ENCODE measurements at regions not wholly inside any gene's neighbourhood (a gene's known extent, or its start where the extent isn't known, plus 50 kb on each side); places are given as distances from the start of the nearest gene placed in this dataset.

GRCh38 chr3:46090161-46090591 lies 62.9 kb upstream of the XCR1 start:
- DNase-seq (ENCODE audit: low spot score) = peak; percentile 15

DNA sequence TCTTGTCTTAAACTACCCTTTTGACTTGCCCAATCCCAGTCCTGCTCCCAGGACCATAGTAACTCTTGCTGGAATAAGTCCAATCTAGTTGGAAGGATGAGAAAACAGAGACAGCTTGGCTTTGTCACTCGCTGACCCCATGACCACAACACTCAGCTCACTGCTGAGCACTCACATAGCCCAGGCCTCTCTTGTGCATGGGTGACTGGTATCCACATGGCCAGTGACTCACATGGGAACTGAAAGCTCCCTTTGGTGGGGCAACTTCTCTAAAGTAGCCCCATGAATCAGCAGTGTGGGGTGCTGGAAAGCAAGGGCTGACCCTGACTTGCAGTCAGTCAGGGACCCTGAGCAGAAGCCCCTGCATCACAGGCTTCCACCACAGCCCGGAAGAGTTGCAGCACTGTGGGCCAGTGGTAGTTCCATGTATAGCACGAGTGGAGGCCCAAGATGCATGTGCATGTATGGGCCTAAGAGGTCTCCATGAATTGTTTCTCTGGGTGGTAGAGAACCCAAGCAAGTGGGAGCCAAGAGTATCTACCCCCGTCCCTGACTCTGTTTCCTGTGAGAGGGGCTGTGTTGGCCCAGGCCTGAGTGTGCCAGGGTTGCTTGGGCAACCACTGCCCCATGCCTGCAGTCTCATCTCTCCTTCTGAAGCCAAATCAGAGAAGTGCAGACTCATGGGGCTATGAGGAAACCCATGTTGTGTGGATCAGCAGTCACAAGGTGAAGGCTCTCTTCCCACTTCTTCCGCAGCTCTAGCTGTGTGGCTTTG lies 62.1 kb upstream of the XCR1 start:
- peak; percentile 90 for DNase-seq (ENCODE audit: low spot score)

GRCh38 chr3:46087871-46088270 lies 60.6 kb upstream of the XCR1 start:
- DNase-seq (ENCODE audit: low spot score) = peak; percentile 36

GRCh38 chr3:46086986-46087385 lies 59.7 kb upstream of the XCR1 start:
- DNase-seq (ENCODE audit: low spot score) = no peak

DNA sequence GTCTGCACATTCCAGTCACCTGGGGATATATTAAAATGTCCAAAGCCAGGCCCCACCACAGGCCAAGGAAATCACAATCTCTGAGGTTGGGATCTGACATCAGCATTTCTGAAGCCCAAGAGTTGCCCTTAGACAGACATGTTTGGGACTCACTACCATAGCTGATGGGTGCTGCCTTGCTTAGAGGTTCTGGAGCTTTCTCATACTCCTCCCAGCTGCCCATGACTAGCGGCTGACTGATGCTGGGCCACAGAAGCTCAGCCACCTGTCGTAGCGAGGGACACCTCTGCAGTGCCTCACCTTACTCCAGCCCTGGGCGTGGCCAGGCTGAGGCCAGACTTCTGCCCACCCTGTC lies 58.8 kb upstream of the XCR1 start:
- no peak for DNase-seq (ENCODE audit: low spot score)

- DNase-seq (ENCODE audit: low spot score) = no peak
Measured at GRCh38 chr3:46085421-46086082, 58.3 kb upstream of the XCR1 start.

DNA sequence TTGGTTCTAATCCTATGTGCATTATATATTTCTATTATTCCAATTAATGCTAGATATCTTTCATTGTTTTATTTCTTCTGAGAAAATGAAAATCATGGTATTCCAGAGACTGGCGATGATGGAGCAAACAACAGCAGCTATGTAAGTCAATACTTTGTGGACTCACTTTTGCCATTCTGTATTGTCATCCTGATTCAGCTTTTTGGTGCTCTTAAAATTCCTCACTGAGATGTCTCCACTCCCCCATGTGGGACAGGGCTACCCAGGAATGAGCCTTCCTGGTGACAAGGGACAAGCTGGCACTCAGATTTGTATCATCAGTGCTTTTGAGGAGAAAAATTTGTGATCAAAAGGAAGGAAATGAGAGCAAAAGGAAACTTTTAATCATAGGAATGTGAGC lies 56.7 kb upstream of the XCR1 start:
- DNase-seq (ENCODE audit: low spot score) = no peak

DNA sequence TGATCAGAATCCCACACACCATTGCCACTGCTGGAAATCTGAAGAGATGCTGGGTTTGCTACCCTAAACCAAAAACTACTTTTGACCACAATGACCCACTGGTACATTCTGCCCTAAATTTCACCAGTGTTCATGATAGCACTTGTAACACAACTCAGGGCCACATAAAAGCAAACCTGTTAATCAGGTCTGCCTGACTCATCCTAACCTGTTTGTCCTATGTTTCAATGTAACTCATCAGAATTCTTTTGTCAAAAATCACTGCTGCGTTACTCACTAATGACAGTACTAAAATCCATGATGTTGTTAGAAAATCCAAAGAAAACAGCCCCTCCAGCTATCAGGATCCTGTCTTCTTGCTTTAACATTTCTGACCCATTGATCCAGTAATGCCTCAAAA lies 55.6 kb upstream of the XCR1 start:
- no peak for DNase-seq (ENCODE audit: low spot score)

DNA sequence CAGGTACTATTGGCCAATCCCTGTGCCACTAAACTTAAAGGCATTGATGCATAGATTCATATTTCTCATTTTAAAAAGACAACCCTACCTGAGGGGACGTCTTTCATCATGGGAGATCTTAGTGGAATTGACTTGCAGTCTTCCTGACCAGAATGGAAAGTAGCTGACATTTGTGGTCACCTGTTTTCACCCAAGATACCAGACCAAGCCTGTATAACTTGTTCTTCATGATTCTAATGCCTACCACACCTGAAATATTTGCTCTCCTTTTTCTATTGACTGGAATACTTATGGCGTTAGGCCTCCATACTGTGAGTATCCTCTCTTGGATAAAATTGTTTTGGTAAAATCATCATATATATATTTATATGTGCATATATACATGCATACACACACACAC lies 54.7 kb upstream of the XCR1 start:
- no peak for DNase-seq (ENCODE audit: low spot score)

GRCh38 chr3:46080969-46081345 lies 53.7 kb upstream of the XCR1 start:
- DNase-seq (ENCODE audit: low spot score) = no peak

DNA sequence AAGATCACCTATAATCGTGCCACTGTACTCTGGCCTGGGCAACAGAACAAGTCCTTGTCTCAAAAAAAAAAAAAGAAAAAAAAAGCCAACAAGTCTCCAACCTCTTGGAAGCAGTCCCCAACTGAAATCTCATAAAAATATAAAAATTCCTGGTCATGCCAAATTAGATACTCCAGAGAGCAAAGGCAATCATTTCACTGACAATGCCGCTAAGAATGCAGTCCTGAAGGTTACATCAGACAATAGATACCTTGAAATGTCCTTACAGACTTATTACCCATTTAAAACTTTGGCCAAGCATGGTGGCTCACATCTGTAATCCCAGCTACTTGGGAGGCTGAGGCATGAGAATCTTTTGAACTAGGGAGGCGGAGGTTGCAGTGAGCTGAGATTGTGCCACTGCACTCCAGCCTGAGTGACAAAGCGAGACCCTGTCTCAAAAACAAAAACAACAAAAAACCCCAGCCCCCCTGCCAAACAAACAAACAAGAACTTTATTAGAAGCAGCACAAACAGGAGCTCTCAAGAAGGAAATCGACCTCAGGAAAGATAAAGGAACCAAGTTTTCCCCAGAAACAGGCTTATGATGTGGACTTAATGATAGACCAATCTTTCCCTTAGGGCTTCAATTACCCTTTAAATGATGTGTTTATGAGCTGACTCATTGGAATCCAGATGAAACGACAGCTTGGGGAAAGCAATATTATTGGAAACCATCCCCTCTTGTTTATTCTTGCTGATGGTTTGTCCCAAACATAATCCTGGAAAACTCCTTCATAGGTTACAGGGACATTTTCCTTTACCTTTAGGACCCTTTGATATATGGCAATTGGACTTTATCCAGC lies 53.1 kb upstream of the XCR1 start:
- no peak for DNase-seq (ENCODE audit: low spot score)

DNA sequence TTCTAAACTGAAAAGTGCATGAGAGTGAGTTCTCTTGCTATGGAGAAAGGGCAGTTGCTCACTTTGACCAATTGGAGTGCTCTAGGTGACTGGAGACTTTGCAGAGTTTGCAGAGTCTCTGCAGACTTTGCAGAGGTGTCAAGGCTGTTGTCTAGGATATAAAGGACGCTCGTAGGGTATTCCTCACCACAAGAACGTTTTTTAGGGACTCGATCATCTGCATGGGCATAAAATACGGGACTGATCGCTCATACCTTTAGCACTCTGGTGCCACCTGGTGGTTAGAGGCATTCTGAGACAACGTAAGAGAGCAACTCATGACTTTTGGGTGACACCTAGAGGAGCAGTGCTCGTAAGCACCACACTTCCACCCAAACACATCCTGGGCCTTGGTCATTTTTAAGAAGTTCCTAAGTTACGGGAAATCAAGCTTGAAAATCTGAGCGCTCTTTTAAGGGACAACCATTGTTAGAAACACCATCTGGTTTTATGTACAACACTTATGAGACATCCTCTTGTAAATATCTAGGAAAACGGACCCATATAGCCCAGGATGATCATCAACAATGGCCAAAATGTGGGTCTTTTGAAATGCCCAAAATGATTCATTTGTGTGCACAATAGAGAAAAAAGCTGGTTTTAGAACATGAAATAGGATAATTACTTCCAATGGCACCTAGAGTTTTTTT lies 51.6 kb upstream of the XCR1 start:
- peak; percentile 89 for DNase-seq (ENCODE audit: low spot score)

Data from AG08395 (cell line).